Activated CD4-positive, CD25-positive, alpha-beta regulatory T cell treated with anti-CD3 and anti-CD28 coated beads, Interleukin-2, amount 50 U/mL, for 16 hours (primary cell): ENCODE measurements at regions not wholly inside any gene's neighbourhood (a gene's known extent, or its start where the extent isn't known, plus 50 kb on each side); places are given as distances from the start of the nearest gene placed in this dataset.

ENCODE experiments used
- DNase-seq: peaks from one replicate; pipeline ENCODE4 v3.0.0-alpha.2; 2020; ENCODE audit warnings: low read depth, low spot score

GRCh38 chr15:94100863-94101262 is 130.5 kb upstream of the MCTP2 start:
- no peak for DNase-seq

DNA sequence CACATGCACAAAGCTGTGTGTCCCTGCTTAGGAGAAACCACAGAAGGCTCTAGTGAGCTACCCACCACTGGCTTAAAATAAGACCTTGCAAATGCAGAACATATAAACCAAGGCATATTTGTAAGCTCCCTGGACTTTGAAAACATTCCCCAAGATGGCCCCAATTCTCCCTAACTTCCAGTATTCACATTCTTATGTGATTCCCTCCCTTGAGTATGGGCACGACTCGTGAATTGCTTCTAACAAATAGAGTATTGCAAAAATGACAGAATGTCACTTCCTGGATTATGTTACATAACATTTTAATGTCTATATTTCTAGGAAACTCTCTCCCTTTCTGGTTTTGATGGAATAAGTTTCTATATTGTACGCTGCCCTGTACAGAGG is 131.8 kb upstream of the MCTP2 start:
- no peak for DNase-seq

- DNase-seq, result no peak
These were observed 132.3 kb upstream of the MCTP2 start for GRCh38 chr15:94098921-94099573.

- no peak for DNase-seq
These were observed 133.8 kb upstream of the MCTP2 start for GRCh38 chr15:94097552-94097951.

- DNase-seq, result no peak
These were observed 137.1 kb upstream of the MCTP2 start for GRCh38 chr15:94094310-94094709.

DNA sequence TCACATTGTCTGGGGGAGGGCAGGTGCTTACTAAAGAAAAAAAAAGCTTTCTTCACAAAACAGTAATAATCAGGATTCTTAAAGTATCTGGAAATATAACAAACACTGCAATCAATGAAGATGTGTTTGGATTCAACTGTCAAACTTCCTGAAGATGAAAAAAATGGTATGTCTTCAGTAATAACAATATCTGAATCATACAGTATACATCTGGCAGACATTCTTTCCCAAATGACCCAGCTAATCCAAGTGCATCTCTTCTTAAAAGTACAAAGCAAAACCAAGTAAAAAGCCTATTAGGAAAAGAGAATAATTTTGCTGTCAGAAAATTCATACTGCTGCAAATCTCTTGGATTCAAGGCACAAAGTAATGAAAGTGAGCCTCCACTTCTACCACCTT is 145.0 kb upstream of the MCTP2 start:
- DNase-seq, result no peak

GRCh38 chr15:94083467-94084052 is 147.8 kb upstream of the MCTP2 start:
- no peak for DNase-seq

DNA sequence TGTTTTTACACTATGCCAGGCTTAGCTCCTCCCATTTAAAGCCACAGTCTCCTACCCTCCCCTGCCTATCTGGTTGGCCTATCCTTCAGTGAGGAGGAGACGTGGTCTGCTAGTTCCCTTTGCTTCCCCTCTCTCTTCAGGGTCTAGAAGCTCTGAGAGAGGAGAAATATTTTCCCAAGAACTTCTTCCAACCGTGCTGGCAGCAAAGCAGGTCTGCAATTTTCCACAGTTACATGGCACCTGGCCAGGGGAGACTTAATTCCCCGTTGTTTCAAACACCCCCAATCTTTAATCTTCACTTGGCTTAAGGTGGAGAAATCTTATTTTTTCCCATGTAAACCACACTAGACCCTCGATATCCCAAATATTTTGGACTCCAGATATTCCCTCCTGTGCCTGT is 149.5 kb upstream of the MCTP2 start:
- no peak for DNase-seq

DNA sequence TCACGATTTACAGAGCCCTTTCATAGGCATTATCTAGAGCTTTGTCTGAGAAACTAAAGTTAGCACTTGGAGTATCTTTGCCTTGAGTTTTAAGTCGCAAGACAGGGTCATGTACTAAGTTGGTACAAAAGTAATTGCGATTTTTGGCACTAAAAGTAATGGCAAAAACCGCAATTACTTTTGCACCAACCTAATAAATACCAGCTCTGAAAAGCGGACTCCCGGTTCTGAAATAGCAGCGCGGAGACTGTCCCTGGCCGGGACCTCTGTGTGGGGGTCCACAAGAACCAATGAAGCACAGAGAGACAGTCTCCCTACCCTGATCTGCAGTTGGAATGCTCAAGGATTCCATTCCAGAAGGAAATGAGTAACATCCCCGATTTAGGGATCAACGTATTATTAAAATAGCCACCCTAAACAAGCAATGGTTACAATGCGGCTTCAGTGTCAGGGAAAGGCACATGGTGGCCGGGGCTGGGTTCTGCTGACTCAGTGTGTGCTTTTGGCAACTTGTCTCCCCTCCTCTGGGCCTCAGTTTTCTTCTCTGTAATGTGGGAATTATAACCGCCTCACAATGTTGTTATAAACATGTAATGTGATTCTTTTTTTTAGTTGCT is 150.3 kb upstream of the MCTP2 start:
- DNase-seq, result no peak

GRCh38 chr15:94080416-94080815 is 150.9 kb upstream of the MCTP2 start:
- no peak for DNase-seq

- DNase-seq, result no peak
These were observed 151.4 kb upstream of the MCTP2 start for GRCh38 chr15:94079968-94080367.

- no peak for DNase-seq
These were observed 151.9 kb upstream of the MCTP2 start for GRCh38 chr15:94079459-94079858.

- no peak for DNase-seq
These were observed 153.4 kb upstream of the MCTP2 start for GRCh38 chr15:94077938-94078337.

- DNase-seq, result no peak
These were observed 156.0 kb upstream of the MCTP2 start for GRCh38 chr15:94075349-94075748.

GRCh38 chr15:94070356-94071295 is 160.7 kb upstream of the MCTP2 start:
- no peak for DNase-seq

DNA sequence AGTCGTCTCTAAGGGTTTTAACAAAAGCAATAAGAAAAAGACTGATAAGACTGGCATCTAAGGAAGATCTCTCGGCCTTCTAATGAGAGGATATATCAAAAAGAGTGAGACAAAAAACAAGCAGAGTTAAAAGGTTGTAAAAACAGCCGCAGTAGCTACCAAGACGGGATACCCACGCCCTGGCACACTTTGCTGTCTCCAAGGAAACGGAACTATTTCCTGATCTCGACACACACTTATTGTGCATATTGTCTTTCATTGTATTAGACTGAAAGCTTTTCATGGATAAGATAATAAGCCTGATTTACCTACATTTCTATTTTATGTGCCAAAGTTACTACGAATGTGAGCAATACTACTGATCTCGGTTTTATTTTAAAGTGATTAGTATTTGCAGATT is 161.5 kb upstream of the MCTP2 start:
- no peak for DNase-seq

DNA sequence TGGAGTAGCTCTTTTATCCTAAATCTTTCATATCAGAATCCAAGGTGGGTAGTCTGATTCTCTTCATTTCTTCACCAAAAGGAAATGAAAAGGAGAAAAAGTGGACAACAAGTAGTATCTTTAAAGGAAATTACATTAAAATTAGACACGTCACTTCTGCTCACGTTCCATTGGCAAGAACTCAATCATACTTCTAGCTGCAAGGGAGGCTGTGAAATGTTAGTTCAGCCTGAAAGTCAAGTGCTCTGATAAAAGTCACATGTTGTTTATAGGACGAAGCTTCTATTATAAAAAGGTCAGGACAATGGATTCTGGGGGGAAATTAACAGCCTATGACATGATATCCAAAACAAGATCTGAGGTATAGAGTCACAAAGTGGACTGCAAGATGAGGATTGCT is 164.6 kb upstream of the MCTP2 start:
- DNase-seq, result no peak

- no peak for DNase-seq
These were observed 165.3 kb upstream of the MCTP2 start for GRCh38 chr15:94066046-94066445.

- DNase-seq, result no peak
These were observed 166.6 kb upstream of the MCTP2 start for GRCh38 chr15:94064676-94065313.

DNA sequence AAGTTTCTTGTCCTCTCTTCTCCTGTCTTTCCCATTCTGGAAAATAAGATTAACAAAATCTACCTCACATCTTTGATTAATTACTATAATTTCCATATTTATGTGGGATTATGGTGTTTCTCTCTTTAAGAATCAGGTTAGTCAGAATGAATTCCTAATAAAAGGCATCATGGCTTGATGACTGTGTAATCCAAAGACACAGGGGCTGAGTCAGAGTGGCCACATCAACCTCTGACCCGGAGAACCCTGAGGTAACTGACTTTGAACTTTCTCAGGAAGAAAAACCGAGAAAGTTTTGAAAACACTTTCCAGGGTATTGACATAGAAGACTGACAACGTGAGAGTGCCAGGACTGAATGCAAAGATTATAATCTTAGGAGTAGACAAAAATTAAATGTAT is 170.3 kb upstream of the MCTP2 start:
- DNase-seq, result no peak

DNA sequence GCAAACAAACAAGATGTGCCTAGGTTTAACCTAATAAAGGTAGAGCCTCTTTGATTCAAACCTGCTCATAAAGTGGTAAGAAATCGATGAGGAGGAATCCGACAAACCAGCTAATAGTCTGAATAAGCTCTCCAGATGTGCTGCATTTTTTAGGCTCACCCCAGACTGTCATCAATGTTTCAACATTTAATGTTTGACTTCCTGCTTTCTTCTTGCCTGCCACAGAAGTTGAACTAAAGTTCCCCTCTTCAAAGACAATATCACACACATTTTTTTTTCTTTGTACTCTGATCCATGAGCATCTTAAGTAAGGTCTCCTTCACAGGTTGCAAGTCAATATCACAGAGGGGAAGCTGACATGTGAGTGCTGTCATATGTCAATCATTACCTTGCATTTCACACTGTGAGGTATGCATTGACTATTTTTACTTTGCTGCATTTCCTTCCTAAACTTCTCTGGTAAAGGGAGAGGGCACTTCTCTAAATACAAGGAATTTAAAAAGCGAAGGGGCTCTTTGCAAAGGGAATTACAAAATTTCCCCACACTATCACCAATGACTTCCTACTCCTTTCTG is 172.3 kb upstream of the MCTP2 start:
- no peak for DNase-seq
